Testis (tissue), 2 donors: ENCODE measurements at regions not wholly inside any gene's neighbourhood (a gene's known extent, or its start where the extent isn't known, plus 50 kb on each side); places are given as distances from the start of the nearest gene placed in this dataset.

Experiments used
- POLR2A ChIP-seq: fragments of 450-650 bp; IDR thresholded peaks from one replicate; pipeline ENCODE4 v1.6.1; 2017; ENCODE audit warnings: antibody characterized with exemption, mild to moderate bottlenecking, moderate library complexity
- TF ChIP-seq, protein P1 (sequence below), 3 experiments: fragments of 450-650 bp in 2 of 3; fragments of 200-600 bp in 1 of 3; sonication (generic) in 1 of 3; IDR thresholded peaks; one replicate each; pipeline ENCODE4 v1.5.1; 2016 to 2019; ENCODE audit warnings: antibody characterized with exemption in 3 of 3, mild to moderate bottlenecking in 2 of 3, moderate library complexity in 1 of 3

DNA sequence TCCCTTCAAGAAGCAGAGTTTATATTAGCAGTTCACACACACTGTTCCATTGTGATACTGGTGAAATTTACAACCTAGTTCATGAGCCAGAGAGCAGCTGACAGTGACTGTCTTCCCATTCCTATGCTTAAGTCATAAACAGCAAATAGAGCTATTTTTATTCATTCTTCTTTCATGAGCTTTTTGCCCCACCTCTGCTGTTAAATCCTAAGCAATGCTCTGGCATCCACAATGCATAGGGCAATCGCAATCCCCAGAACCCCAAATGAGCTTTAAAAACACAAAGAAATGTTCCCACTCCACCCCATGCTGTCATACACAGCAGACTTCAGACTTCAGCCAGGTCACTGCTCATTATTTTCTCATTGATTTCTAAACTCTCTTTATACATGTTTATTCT lies 307.5 kb downstream of the ETS1 start:
- TF ChIP-seq, protein P1, sequence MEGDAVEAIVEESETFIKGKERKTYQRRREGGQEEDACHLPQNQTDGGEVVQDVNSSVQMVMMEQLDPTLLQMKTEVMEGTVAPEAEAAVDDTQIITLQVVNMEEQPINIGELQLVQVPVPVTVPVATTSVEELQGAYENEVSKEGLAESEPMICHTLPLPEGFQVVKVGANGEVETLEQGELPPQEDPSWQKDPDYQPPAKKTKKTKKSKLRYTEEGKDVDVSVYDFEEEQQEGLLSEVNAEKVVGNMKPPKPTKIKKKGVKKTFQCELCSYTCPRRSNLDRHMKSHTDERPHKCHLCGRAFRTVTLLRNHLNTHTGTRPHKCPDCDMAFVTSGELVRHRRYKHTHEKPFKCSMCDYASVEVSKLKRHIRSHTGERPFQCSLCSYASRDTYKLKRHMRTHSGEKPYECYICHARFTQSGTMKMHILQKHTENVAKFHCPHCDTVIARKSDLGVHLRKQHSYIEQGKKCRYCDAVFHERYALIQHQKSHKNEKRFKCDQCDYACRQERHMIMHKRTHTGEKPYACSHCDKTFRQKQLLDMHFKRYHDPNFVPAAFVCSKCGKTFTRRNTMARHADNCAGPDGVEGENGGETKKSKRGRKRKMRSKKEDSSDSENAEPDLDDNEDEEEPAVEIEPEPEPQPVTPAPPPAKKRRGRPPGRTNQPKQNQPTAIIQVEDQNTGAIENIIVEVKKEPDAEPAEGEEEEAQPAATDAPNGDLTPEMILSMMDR (IDR thresholded peaks at IDR 0.05) = no peak
- no peak for TF ChIP-seq POLR2A
